Muscle layer of colon (tissue), 2 donors: ENCODE measurements at regions not wholly inside any gene's neighbourhood (a gene's known extent, or its start where the extent isn't known, plus 50 kb on each side); places are given as distances from the start of the nearest gene placed in this dataset.

ENCODE experiments used
- H3K27ac ChIP-seq: one replicate; pipeline ENCODE4 v1.7.0; 2013; ENCODE audit warnings: low read depth, mild to moderate bottlenecking, low read length, moderate library complexity
- H3K27me3 ChIP-seq, 2 donors: one replicate each; pipeline ENCODE4 v1.7.0; 2013; ENCODE audit warnings: low read length in 2 of 2, mild to moderate bottlenecking in 2 of 2; ENCODE audit not compliant: insufficient read depth in 2 of 2, control insufficient read depth in 1 of 2
- H3K36me3 ChIP-seq: one replicate; pipeline ENCODE4 v1.7.0; 2013; ENCODE audit warnings: mild to moderate bottlenecking, low read length; ENCODE audit not compliant: insufficient read depth
- H3K4me1 ChIP-seq: one replicate; pipeline ENCODE4 v1.7.0; 2013; ENCODE audit warnings: mild to moderate bottlenecking, low read length; ENCODE audit not compliant: insufficient read depth
- H3K4me3 ChIP-seq, 2 donors: one replicate each; pipeline ENCODE4 v1.7.0; 2013; ENCODE audit warnings: low read length in 2 of 2, low read depth in 1 of 2, mild to moderate bottlenecking in 1 of 2, moderate library complexity in 1 of 2
- H3K9ac ChIP-seq: one replicate; pipeline ENCODE4 v1.7.0; 2013; ENCODE audit warnings: low read length
- H3K9me3 ChIP-seq: one replicate; pipeline ENCODE4 v1.7.0; 2013; ENCODE audit warnings: mild to moderate bottlenecking, low read length
- donor health status: abdominal sarcoma.
- donor health status: Adenocarcinoma of cecum.

DNA sequence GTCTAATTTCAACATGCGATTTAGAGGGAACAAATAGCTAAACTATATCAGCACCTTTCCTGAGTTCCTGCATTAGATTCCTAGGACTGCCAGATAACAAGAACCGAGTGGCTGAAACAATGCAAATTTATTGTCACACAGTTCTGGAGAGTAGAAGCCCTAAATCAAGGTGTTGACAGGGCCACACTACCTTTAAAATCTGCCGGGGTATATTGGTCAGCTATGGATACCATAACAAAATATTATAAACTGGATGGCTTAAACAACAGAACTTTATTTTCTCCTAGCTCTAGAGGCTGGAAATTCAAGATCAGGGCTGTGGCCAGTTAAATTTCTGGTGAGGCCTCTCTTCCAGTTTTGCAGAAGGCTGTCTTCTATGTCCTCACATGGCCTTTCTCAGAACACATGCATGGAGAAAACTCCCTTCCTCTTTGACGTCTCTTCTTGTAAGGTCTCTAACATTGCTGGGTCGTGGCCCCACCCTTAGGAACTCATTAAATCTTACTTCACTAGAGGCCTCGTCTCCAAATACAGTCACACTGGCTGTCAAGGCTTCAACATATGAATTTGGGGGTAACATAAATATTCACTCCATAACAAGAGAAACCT, 144.3 kb downstream of the FCRL5 start:
- no peaks in the 10 kb centered on the region for H3K36me3 ChIP-seq
- no peak overlapping the region for H3K9ac ChIP-seq
- H3K4me3 ChIP-seq, result no peak overlapping the region
- H3K27ac ChIP-seq, result no peak overlapping the region
- no peaks in the 10 kb centered on the region for H3K27me3 ChIP-seq
- no peaks in the 10 kb centered on the region for H3K9me3 ChIP-seq
- H3K4me1 ChIP-seq, result no peaks in the 10 kb centered on the region

- Histone ChIP-seq H3K27me3 (no peaks in the 10 kb centered on the region), H3K4me3 (no peak overlapping the region), H3K36me3 (no peaks in the 10 kb centered on the region), H3K9me3 (no peaks in the 10 kb centered on the region), H3K9ac (no peak overlapping the region), H3K4me1 (no peaks in the 10 kb centered on the region), H3K27ac (no peak overlapping the region)
Measured at GRCh38 chr1:157407367-157407766, 144.9 kb downstream of the FCRL5 start.

- H3K4me1 ChIP-seq, result no peaks in the 10 kb centered on the region
- no peaks in the 10 kb centered on the region for H3K9me3 ChIP-seq
- H3K27ac ChIP-seq, result no peak overlapping the region
- H3K27me3 ChIP-seq, result no peaks in the 10 kb centered on the region
- H3K9ac ChIP-seq, result no peak overlapping the region
- no peak overlapping the region for H3K4me3 ChIP-seq
- no peaks in the 10 kb centered on the region for H3K36me3 ChIP-seq
Measured at GRCh38 chr1:157405662-157406061, 146.7 kb downstream of the FCRL5 start.

DNA sequence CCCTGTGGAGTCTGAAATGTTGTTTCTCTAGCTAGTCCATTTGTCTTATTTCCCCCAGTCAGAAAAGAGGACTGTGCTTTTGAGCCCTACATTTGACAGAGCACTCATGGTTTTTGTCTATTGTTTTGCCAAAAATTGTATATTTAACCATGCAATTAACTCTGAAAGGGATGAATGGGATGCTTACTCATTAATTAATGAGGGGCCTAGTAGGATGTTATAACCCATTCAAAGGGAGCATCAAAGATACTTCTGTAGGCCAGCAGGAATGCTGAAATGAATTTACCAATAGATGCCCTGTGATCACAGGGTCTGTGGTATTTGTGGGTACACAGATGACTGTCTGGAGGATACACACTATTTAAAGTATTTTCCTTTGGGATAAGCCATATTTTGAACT, 147.7 kb downstream of the FCRL5 start:
- Histone ChIP-seq H3K36me3 (no peaks in the 10 kb centered on the region), H3K4me3 (no peak overlapping the region), H3K9me3 (no peaks in the 10 kb centered on the region), H3K9ac (no peak overlapping the region), H3K27me3 (no peaks in the 10 kb centered on the region), H3K27ac (no peak overlapping the region), H3K4me1 (no peaks in the 10 kb centered on the region)

DNA sequence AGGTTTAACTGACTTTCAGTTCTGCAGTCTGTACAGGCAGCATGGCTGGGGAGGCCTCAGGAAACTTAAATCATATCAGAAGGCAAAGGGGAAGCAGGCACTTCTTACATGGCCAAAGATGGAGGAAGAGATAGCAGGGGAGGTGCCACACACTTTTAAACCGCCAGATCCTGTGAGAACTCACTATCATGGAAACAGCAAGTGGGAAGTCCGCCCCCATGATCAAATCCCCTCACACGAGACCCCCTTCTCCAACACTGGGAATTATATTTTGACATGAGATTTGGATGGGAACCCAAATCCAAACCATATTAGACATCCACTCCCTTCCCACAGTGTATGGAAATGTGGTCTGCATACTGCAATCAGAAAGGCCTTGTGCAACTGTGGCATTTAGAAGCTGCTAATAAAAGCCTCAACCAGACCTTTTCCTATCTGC, 148.2 kb downstream of the FCRL5 start:
- Histone ChIP-seq H3K4me1 (no peaks in the 10 kb centered on the region), H3K9ac (no peak overlapping the region), H3K27ac (no peak overlapping the region), H3K36me3 (no peaks in the 10 kb centered on the region), H3K9me3 (no peaks in the 10 kb centered on the region), H3K27me3 (no peaks in the 10 kb centered on the region), H3K4me3 (no peak overlapping the region)

DNA sequence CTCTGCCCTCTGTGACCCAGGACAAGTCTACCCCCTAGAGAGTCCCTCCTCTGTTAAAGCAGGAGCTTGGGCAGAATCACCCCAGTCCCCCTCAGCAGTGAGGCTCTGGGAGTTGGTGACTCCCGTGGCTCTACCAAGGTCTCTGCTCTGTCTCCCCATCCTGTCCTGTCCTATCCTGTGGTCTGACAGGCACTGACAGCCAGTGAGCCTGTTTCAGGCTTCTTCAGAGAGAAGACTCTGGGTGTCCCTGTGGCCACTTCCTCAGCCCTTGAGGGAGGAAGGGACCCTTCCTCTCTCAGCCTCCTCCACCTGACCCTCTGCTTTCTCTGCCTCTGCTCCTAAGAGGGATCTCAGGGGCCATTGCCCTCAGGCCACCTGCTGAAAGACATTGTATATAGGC, 148.7 kb downstream of the FCRL5 start:
- Histone ChIP-seq H3K4me1 (no peaks in the 10 kb centered on the region), H3K27me3 (no peaks in the 10 kb centered on the region), H3K4me3 (no peak overlapping the region), H3K9me3 (no peaks in the 10 kb centered on the region), H3K27ac (no peak overlapping the region), H3K36me3 (no peaks in the 10 kb centered on the region), H3K9ac (no peak overlapping the region)

GRCh38 chr1:157403203-157403602, 149.1 kb downstream of the FCRL5 start:
- H3K9me3 ChIP-seq, result no peaks in the 10 kb centered on the region
- H3K4me1 ChIP-seq, result no peaks in the 10 kb centered on the region
- no peak overlapping the region for H3K27ac ChIP-seq
- no peak overlapping the region for H3K9ac ChIP-seq
- H3K4me3 ChIP-seq, result no peak overlapping the region
- no peaks in the 10 kb centered on the region for H3K36me3 ChIP-seq
- H3K27me3 ChIP-seq, result no peaks in the 10 kb centered on the region

DNA sequence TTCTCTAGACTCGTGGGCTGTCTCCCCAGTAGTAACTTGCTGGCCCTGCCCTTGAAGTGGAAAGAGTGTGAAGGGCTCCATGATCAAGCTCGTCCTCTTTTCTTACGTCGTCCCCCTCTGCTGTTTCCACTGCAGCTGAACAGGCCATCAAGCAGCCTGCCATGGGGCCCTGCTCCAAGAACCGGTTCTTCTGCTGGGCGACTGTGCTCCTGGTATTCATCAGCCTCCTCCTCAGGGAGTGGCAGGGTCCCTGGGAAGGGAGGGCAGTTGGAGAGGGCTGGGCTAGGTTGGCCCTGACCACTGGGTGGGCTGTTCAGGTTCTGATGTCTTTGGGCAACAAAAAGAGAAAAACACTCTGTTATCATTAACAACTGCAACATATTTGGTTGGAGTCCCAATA, 151.5 kb downstream of the FCRL5 start:
- no peak overlapping the region for H3K4me3 ChIP-seq
- no peaks in the 10 kb centered on the region for H3K36me3 ChIP-seq
- no peaks in the 10 kb centered on the region for H3K4me1 ChIP-seq
- H3K9me3 ChIP-seq, result no peaks in the 10 kb centered on the region
- H3K27me3 ChIP-seq, result no peaks in the 10 kb centered on the region
- H3K27ac ChIP-seq, result no peak overlapping the region
- H3K9ac ChIP-seq, result no peak overlapping the region

- no peaks in the 10 kb centered on the region for H3K4me1 ChIP-seq
- H3K4me3 ChIP-seq, result no peak overlapping the region
- H3K9ac ChIP-seq, result no peak overlapping the region
- H3K36me3 ChIP-seq, result no peaks in the 10 kb centered on the region
- H3K27me3 ChIP-seq, result no peaks in the 10 kb centered on the region
- H3K9me3 ChIP-seq, result no peaks in the 10 kb centered on the region
- H3K27ac ChIP-seq, result no peak overlapping the region
Measured at GRCh38 chr1:157399984-157400382, 152.3 kb downstream of the FCRL5 start.

- Histone ChIP-seq H3K36me3 (no peaks in the 10 kb centered on the region), H3K4me3 (no peak overlapping the region), H3K9ac (no peak overlapping the region), H3K27ac (no peak overlapping the region), H3K4me1 (no peaks in the 10 kb centered on the region), H3K27me3 (no peaks in the 10 kb centered on the region), H3K9me3 (no peaks in the 10 kb centered on the region)
Measured at GRCh38 chr1:157399343-157399983, 152.9 kb downstream of the FCRL5 start.

DNA sequence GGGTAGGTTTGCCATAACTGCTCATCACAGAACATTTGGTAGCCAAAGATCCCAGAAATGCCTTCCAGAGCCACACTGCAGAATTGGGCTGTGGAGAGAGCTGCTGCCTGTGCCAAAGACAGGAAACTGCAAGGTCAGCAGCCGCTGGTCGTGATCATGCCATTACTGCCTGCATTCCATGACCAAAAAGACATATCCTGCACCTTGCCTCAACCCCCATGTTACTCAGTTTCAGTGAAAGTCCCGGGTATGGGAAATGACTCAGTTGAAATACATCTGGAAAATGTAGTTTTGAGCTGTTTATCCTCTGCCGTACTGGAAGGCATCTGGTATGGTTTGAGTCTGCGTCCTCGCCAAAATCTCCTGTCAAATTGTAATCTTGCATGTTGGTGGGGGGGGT, 161.7 kb downstream of the FCRL5 start:
- Histone ChIP-seq H3K9ac (no peak overlapping the region), H3K4me1 (peaks cover 10% of the 10 kb centered on the region), H3K27ac (no peak overlapping the region)

GRCh38 chr1:157388057-157388456, 164.3 kb downstream of the FCRL5 start:
- Histone ChIP-seq H3K27ac (no peak overlapping the region), H3K9ac (no peak overlapping the region), H3K27me3 (no peaks in the 10 kb centered on the region), H3K9me3 (no peaks in the 10 kb centered on the region), H3K36me3 (no peaks in the 10 kb centered on the region), H3K4me1 (peaks cover 10% of the 10 kb centered on the region), H3K4me3 (no peak overlapping the region)

More for the DNA sequence above, 161.7 kb downstream of the FCRL5 start:
- Histone ChIP-seq H3K4me3 (no peak overlapping the region), H3K9me3 (no peaks in the 10 kb centered on the region), H3K27me3 (no peaks in the 10 kb centered on the region), H3K36me3 (no peaks in the 10 kb centered on the region)
